NCI-H2227 (cell line): ENCODE measurements at regions not wholly inside any gene's neighbourhood (a gene's known extent, or its start where the extent isn't known, plus 50 kb on each side); places are given as distances from the start of the nearest gene placed in this dataset.

Experiments used
- DNase-seq: peaks from one replicate; lab custom pipeline; 2025; ENCODE audit not compliant: unreplicated experiment; lab: John Stamatoyannopoulos, UW

DNA sequence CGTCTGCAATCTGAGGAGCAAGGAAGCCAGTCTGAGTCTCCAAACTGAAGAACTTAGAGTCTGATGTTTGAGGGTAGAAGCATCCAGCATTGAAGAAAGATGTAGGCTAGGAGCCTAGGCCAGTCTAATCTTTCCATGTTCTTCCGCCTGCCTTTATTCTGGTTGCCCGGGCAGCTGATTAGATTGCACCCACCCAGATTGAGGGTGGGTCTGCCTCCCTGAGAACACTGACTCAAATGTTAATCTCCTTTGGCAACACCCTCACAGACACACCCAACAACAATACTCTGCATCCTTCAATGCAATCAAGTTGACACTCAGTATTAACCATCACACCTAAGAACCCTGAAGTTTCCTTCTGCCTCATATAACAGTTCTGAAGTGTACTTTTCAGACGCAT lies 350.1 kb downstream of the RFPL4B start:
- no peak for DNase-seq

DNA sequence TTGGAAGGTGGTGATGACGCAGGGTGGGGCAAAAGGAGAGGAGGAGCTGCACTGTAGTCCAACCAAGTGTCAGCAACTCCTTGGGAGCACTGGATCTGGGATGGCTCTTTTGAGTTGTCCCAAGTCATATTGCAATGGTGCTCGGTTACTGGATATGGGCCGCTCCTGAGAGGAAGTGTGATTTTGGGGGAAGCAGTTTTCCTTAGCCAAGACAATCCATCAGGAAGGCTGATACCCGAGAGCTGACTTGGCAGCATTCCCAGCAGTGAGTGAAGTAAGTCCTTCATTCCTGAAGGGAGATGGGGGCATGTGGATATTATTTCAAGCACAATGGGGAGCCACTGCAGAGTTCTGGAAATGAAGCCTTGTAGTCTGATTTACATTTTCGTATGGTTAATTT lies 354.1 kb downstream of the RFPL4B start:
- peak; percentile 2 for DNase-seq

DNA sequence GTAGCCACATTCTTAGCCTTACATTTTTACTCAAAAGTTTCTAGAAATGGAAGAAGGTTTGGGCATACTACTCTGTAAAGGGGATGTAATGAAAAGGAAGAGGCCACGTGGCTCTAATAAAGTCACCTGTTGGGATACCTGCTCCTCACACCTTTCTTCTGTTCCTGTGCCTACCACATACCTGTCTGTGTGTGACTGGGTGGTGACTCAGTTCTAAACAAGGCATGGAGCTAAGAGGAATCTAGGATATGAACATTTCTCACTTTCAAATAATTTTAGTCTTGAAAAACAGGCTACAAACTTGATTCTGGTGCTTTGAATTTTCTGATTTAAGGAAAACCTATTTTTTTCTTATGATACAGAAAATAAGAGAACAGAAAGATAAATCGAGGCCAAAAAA lies 363.6 kb downstream of the RFPL4B start:
- DNase-seq, result no peak

DNA sequence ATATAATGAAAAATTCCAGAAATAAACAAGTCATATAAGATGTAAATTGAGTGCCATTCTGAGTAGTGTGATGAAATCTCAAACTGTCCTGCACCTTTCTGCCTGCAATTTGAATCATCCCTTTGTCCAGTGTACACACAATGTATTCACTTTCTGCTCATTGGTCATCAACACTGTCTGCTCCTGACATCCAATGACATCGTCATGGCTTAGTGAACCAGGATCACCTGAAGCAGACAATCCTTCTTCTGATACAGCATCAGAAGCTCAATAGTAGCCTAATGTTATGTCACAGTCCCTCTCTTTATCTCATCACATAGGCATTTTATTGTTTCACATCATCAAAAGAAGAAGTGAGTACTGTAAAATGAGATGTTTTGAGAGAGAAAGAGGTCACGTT lies 366.3 kb downstream of the RFPL4B start:
- no peak for DNase-seq

DNA sequence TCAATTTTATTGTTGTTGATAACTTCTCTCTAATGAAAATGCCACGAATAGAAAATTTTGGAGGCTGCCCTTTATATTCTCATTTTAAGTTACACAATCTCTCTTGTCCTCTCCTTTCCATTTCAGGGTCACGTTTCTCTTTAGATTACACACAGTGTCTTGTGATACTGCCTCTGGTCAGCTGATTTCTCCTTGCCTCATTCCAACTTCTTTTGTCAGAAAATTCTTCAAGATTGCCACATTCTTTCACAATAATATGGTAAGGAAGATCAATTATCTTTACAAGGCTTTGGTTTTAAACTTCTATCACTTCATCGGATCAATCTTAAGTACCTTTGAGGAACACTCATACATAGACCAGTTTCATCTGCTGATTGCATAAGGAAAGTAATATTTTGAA lies 370.3 kb downstream of the RFPL4B start:
- no peak for DNase-seq

DNA sequence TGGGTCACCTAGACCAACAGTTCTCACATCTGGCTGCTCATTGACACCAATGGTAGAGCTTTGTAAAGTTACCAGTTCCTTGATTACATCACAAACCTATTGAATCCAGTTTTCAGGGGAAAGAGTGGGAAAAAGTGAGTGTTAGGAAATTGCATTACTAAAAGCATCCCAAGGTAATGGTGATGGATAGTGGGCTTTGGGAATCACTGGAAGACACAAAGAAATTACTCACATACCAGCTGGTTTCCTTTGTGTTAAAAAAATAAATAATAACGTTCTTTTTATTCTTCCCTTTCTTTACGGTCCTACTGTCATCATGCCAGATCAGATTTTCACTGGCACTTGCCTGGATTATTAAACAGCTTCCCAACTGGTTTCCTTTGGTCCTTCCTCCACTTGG lies 370.7 kb downstream of the RFPL4B start:
- DNase-seq, result no peak

DNA sequence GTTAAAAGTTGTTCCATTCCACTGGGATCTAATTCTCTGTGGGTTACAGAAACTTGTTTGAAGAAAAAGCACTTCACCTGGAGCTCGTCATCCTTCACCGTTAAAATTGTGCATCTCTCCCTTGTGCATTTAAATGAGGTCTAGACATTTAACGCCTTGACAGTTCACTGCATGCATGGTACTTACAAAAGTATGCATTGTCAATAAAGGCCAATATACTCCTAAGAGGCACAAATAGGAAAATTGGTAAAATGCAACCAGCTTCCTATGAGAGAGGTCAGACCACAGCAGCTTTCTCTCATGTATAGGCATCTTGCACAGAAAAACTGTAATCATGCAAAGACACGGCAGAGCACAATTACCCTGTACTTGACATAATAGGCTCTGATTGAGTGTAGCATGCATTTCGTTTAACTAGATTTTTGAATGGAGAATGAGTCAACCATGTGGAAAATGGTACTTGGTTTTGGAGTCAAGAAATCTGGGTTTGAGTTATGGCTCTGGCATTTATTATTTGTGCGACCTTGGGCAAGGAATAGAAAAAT lies 378.5 kb downstream of the RFPL4B start:
- peak; percentile 10 for DNase-seq

DNA sequence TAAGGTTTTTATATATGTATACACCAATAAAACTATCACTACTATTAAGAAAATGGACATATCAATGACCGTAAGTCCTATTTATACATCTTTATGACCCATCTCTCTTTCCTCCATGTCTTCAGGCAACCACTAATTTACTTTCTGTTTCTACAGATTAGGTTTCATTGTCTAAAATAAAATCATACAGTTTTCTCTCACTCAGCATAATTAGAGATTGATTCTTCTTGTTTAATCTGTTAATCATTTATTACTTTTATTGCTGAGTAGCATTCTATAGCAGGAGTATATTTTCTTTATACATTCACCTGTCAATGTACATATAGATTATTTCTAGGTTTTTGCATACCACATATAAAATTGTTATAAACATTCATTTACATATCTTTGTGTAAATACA lies 388.0 kb downstream of the RFPL4B start:
- DNase-seq, result no peak

DNA sequence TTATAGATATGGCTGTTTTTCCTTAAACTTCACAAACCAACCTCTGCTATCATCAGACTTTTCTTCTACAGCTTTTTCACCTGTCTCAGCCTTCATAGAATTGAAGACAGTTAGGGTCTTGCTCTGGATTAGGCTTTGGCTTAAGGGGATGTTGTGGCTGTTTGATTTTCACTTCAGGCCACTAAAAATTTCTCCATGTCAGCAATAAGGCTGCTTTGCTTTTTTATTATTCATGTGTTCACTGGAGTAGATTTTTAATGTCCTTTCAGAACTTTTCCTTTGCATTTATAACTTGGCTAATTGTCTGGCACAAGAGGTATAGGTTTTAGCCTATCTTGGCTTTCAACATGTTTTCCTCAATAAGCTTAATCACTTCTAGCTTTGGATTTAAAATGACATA lies 392.6 kb downstream of the RFPL4B start:
- DNase-seq, result no peak

DNA sequence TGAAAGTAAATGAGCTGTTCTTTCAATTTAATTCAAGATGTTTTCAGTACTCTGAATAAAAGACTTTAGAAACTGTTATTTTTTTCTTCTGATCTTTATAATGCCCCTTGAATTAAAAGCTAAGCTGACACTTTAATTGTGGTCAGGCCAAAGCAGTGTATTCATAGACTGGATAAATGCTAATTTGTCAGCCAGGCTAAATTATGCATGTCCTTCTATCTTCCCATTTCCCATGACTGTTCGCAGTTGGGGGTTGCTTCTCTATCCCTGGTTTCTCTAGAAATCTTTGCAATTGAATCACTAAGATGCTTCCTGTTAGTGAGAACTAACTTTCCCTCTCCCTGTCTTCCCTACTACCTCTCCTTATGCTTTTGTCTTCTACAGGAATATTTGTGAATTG lies 396.2 kb downstream of the RFPL4B start:
- no peak for DNase-seq

DNA sequence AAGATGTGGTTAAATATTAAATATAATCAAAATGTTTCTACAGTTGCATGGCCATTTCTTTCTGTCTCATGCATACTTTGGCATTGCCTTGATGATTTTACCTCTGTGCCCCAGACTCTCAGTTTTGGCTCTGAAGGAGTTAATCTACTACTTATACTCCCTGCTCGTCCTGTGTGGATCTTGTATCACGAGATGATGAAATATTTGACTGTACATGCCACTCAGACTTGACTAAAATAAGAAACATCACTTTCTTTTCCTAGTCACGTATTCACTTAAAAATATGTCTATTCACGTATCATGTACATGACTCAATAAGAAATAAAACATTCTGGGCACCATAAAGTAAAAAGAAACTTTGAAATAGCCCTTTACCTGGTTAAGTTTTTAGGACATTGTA lies 397.7 kb downstream of the RFPL4B start:
- no peak for DNase-seq

DNA sequence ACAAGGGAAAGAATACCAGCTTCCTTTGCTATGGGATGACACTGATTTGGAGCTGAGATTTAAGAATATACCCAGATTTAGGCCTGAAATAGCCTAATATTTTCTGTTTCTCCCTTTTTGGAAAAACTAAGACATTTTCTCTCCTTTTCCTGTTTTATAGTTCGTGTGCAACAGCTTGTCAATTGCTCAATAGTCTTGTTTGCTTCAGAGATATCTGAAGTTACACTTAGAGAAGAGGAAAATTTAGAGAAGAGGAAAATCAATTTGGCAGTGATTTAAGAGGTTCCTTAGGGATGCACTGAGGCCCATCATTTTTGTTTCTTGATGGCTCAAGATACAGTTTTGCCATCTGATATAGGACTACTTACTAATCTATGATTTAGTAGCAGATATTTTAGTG lies 398.6 kb downstream of the RFPL4B start:
- DNase-seq, result no peak

DNA sequence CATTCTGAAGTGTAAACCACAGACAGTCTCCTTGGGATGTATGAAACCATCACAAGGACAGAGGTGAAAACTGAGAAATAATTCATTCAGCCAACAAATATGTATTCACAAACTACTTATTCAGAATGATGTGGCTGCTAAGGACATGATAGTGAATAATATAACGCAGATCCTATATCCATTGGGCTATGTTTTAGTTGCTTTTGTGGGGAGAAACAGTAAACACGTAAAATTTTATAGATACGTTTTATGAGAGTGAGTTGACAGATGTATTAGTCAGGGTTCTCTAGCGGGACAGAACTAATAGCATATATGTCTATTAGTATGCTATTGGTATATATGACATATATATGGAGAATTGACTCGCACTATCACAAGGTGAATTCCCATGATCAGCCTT lies 402.5 kb downstream of the RFPL4B start:
- no peak for DNase-seq

DNA sequence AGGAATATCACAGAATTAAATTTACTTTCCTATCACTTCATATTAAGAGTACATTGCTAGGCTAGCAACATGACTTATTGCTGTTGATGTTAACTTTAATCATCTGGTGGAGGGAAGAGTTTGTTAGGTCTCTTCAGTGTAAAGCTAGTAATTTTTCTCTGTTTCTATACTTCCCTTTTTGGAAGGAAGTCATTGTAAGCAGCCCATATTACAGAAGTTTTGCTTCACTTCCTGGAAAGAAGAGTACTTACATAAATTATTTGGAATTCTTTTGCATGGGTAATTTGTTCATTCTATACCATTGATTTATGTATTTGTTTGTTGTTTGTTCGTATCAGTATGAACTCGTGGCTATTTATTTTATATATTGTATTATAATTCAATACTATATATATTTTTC lies 405.2 kb downstream of the RFPL4B start:
- DNase-seq, result no peak

DNA sequence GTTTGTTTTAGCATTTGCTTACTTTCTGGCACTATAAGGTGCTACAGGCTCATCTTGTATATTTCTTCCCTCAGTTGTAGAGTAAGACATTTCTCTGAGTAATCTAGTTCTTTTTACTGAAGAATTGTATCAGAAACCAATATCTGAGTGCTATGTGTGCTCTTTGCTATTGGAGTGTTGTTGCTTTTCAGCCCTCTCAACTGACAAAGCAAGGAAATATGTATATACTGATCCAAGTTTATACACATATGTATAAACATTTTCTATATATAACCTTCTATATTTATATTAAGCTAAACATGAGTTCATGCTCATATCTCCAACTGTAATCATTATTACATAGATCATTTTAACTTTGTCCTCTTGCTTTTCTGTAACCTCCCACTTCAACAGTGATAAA lies 405.7 kb downstream of the RFPL4B start:
- DNase-seq, result no peak

DNA sequence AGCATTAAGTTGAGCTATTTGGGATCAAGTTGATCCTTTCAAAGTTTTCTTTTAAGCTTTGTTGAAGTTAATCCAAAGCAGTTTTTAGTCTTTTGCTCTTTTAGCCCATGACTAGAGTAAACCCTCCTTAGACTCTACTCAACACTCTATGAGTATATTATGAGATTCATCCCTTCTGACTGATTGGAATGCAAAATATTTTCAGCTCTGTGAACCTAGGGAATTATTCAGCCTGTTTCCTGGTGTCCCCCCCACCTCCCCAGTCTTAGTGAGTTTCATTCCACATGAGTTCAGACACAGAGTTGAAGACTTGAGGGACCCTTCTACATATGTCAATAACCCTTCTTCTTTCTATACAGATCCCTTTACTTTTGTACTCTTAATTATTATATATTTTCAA lies 413.7 kb downstream of the RFPL4B start:
- DNase-seq, result no peak

DNA sequence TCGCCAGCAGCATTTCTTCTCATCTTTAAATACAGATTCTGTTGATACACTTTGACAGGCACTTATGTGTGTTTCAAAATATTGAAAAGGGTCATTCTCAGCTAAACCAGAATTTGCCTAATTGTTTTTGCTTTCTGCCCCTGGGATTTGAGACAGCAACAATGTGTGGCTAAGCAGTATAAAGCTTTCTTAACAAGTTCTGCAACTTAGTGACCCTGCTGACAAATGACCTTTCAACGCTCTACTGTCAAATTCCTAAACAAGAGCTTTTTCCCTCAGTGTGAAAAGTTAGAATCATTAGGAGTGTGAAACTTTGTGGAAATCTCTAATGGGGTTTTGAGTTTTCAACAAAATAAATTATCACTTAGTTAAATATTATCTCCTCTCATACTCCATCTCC lies 414.6 kb downstream of the RFPL4B start:
- no peak for DNase-seq

DNA sequence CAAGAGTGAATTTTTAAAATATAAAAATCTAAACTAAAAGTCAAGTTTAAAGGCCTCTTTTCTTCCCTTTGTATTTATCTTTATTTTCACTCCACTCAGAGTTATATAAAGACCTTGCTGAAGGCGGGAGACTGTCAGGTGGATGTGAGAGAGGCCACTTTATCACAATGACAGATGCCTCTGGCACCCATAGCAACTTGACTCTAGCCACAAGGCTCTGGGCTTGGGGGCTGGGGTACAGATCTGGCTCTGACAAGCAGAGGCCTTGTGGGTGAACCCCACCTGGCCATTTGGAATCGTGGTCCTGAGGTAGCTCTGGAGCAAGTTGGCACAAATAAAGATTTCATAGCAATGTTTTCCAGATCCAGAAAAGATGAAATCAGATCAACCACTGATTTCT lies 417.2 kb downstream of the RFPL4B start:
- no peak for DNase-seq

DNA sequence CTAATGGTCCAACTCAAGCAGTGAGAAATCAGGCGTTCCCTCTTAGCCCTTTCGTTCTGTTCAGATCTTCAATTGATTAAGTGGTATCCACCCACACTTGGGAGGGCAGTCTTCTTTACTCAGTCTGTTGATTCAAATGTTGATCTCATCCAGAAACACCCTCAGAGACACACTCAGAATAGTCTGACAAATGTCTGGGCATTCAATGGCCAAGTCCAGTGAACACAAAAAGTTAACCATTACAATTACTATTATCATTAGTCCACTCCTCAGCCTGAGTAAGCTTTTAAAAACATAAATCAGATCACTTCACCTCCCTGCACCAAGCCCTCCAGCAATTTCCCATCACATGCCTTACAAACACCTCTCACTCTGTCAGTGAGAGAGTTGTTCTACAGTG lies 423.2 kb downstream of the RFPL4B start:
- no peak for DNase-seq

DNA sequence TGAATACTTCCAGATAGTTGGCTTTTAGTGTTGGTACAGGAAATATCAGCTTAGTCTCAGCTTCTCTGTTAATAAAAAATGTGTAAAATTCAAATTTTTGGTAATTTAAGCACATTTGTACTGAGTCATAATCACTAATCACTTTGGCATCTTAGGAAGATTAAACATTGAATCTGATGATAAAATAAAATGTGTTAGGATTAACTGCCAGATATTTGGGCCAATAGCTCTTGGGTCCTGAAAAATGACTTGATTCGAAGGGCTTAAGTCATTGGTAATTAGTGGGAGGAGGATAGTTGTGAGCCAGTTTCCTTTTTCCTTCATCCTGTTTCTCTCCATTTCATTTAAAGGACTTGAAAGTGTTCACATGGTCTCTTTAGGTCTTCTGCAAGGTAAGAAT lies 426.1 kb downstream of the RFPL4B start:
- no peak for DNase-seq

DNA sequence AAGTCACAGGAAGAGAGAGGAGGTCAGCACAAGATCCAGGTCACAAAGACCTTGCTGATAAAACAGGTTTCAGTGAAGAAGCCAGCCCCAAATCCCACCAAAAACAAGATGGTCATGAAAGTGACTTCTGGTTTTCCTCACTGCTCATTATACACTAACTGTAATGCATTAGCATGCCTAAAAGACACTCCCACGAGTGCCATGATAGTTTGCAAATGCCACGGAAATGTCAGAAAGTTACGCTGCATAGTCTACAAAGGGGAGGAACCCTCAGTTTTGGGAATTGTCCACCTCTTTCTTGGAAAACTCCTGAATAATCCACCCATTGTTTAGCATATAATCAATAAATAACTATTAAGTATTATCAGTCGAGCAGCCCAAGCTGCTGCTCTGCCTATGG lies 427.2 kb downstream of the RFPL4B start:
- no peak for DNase-seq

DNA sequence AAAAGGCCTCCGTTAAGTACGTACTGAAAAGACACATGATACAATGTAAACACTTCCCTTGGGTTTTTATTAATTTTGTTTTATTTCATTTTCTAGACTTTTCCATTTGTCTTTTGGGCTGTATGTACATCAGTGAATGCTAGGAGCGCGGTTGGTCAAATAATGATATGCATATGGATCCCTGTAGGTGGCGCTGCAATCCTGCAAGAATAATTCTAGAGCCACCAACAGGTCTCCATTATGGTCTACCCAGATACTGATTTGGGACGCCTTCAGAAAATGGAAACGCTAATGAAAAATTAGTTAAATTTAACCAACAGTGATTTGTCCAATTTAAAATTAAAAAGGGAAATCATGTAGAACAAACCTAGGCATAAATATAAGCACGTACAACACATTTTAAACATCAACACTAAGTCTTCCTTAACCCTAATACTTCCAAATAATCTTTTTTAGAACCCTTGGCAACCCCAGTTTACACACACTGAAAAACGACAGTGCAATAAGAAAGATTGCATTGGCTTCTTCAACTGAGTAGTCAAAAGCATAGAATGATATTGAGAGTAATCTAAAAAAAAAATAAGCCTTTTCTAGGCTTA lies 433.5 kb downstream of the RFPL4B start:
- peak; percentile 49 for DNase-seq

DNA sequence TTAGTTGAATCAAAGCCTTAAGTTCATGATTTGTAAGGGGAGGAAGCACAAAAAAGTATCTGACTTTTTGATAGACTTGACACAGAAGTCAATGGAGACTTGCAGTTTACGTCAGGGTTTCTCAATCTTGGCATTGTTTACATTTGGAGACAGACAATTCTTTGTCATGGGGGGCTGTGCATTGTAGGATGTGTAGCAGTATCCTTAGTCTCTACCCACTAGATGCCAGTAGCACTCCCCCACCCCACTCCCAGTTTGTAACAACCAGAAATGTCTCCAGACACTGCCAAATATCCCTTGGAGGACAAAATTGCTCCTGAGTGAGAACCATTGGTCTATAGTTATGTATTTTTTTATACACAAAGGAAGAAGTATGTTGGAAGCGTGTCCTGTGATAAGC lies 434.1 kb downstream of the RFPL4B start:
- DNase-seq, result no peak

DNA sequence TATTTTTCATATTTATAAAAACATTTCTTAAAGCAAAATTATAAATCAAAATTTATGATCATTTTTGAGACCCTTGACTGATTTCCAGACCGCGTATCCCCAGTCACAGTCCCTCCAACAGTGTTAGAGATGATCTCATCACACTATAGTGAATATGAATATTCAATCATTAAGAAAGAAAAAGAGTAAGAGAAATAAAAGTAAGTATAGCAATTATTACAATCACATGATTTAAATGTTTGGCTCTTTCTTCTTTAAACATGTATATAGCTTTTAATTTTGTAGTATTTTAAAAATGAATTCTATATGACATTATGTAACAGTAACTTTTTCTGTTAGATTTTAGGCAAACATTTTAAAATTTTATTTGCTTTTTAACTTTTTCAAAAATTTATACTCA lies 438.3 kb downstream of the RFPL4B start:
- DNase-seq, result no peak
